ENCODE measurements at regions not wholly inside any gene's neighbourhood (a gene's known extent, or its start where the extent isn't known, plus 50 kb on each side); places are given as distances from the start of the nearest gene placed in this dataset.

- Histone ChIP-seq H3K36me3 (no peaks in the 10 kb centered on the region), H3K4me1 (no peaks in the 10 kb centered on the region)
Observed at GRCh38 chr4:106450249-106450648, 81.7 kb upstream of the GIMD1 start.

GRCh38 chr4:106444557-106444956, 76.0 kb upstream of the GIMD1 start:
- H3K4me3 ChIP-seq (ENCODE audit: low read depth, low read length): no peak overlapping the region
- H3K4me1 ChIP-seq: no peaks in the 10 kb centered on the region
- H3K36me3 ChIP-seq: no peaks in the 10 kb centered on the region
- DNase-seq: no peak
- H3K27me3 ChIP-seq: no peaks in the 10 kb centered on the region
- TF ChIP-seq CTCF (IDR thresholded peaks at IDR 0.05; ENCODE audit: low read depth, low read length): no peak
- no peaks in the 10 kb centered on the region for H3K9me3 ChIP-seq

More at GRCh38 chr4:106450249-106450648, 81.7 kb upstream of the GIMD1 start:
- TF ChIP-seq CTCF (IDR thresholded peaks at IDR 0.05; ENCODE audit: low read depth, low read length): no peak
- H3K9me3 ChIP-seq: no peaks in the 10 kb centered on the region
- DNase-seq: no peak
- H3K4me3 ChIP-seq (ENCODE audit: low read depth, low read length): no peak overlapping the region
- H3K27me3 ChIP-seq: no peaks in the 10 kb centered on the region

- DNase-seq: no peak
- H3K27me3 ChIP-seq: no peaks in the 10 kb centered on the region
- H3K4me1 ChIP-seq: no peaks in the 10 kb centered on the region
- no peak overlapping the region for H3K4me3 ChIP-seq (ENCODE audit: low read depth, low read length)
- no peaks in the 10 kb centered on the region for H3K9me3 ChIP-seq
- H3K36me3 ChIP-seq: no peaks in the 10 kb centered on the region
- no peak for TF ChIP-seq CTCF (IDR thresholded peaks at IDR 0.05; ENCODE audit: low read depth, low read length)
Observed at GRCh38 chr4:106430797-106431196, 62.2 kb upstream of the GIMD1 start.

- Histone ChIP-seq H3K9me3 (no peaks in the 10 kb centered on the region), H3K27me3 (no peaks in the 10 kb centered on the region)
Observed at GRCh38 chr4:106429885-106430284, 61.3 kb upstream of the GIMD1 start.

GRCh38 chr4:106426069-106426468, 57.5 kb upstream of the GIMD1 start:
- no peak overlapping the region for H3K4me3 ChIP-seq (ENCODE audit: low read depth, low read length)
- H3K4me1 ChIP-seq: no peaks in the 10 kb centered on the region
- no peaks in the 10 kb centered on the region for H3K27me3 ChIP-seq
- no peak for TF ChIP-seq CTCF (IDR thresholded peaks at IDR 0.05; ENCODE audit: low read depth, low read length)
- no peaks in the 10 kb centered on the region for H3K9me3 ChIP-seq
- no peak for DNase-seq
- no peaks in the 10 kb centered on the region for H3K36me3 ChIP-seq

More at GRCh38 chr4:106429885-106430284, 61.3 kb upstream of the GIMD1 start:
- no peaks in the 10 kb centered on the region for H3K4me1 ChIP-seq
- H3K36me3 ChIP-seq: no peaks in the 10 kb centered on the region
- no peak for DNase-seq
- TF ChIP-seq CTCF (IDR thresholded peaks at IDR 0.05; ENCODE audit: low read depth, low read length): no peak
- H3K4me3 ChIP-seq (ENCODE audit: low read depth, low read length): no peak overlapping the region

- DNase-seq: no peak
- H3K27me3 ChIP-seq: no peaks in the 10 kb centered on the region
- H3K4me1 ChIP-seq: no peaks in the 10 kb centered on the region
- H3K4me3 ChIP-seq (ENCODE audit: low read depth, low read length): no peak overlapping the region
- no peaks in the 10 kb centered on the region for H3K36me3 ChIP-seq
- H3K9me3 ChIP-seq: no peaks in the 10 kb centered on the region
- no peak for TF ChIP-seq CTCF (IDR thresholded peaks at IDR 0.05; ENCODE audit: low read depth, low read length)
Observed at GRCh38 chr4:106425576-106425975, 57.0 kb upstream of the GIMD1 start.
